Mesenchymal stem cell (in vitro differentiated cells and primary cell): ENCODE measurements at regions not wholly inside any gene's neighbourhood (a gene's known extent, or its start where the extent isn't known, plus 50 kb on each side); places are given as distances from the start of the nearest gene placed in this dataset.

ENCODE experiments used
- DNase-seq: peaks from one replicate; pipeline ENCODE4 v3.0.0-alpha.2; 2013
- H2AFZ ChIP-seq: one replicate; pipeline ENCODE4 v1.6.1; 2013; ENCODE audit warnings: low read depth, mild to moderate bottlenecking, control low read depth, inconsistent platforms, low read length, moderate library complexity
- H2AK5ac ChIP-seq: 2 replicates; pipeline ENCODE4 v1.6.1; 2013; ENCODE audit warnings: low read length, moderate library complexity, mild to moderate bottlenecking, inconsistent platforms; ENCODE audit not compliant: severe bottlenecking
- H2BK120ac ChIP-seq: one replicate; pipeline ENCODE4 v1.6.1; 2013; ENCODE audit warnings: low read depth, mild to moderate bottlenecking, inconsistent platforms, low read length, moderate library complexity
- H2BK12ac ChIP-seq, 2 experiments: one replicate each; pipeline ENCODE4 v1.6.1; 2013; ENCODE audit warnings: inconsistent platforms in 2 of 2, low read length in 2 of 2, mild to moderate bottlenecking in 2 of 2, moderate library complexity in 2 of 2, control low read depth in 1 of 2
- H2BK15ac ChIP-seq: one replicate; pipeline ENCODE4 v1.6.1; 2013; ENCODE audit warnings: mild to moderate bottlenecking, low read depth, inconsistent platforms; ENCODE audit not compliant: poor library complexity, severe bottlenecking
- H2BK5ac ChIP-seq: 2 replicates; pipeline ENCODE4 v1.6.1; 2013; ENCODE audit warnings: low read depth, mild to moderate bottlenecking, low read length, control low read depth, inconsistent platforms; ENCODE audit not compliant: poor library complexity, severe bottlenecking
- H3K14ac ChIP-seq, 2 experiments: one replicate each; pipeline ENCODE4 v1.6.1; 2013; ENCODE audit warnings: inconsistent platforms in 2 of 2, low read length in 2 of 2, control low read depth in 1 of 2, mild to moderate bottlenecking in 1 of 2, moderate library complexity in 1 of 2
- H3K18ac ChIP-seq, 2 experiments: one replicate each; pipeline ENCODE4 v1.6.1; 2013; ENCODE audit warnings: inconsistent platforms in 2 of 2, low read length in 2 of 2, control low read depth in 1 of 2, low read depth in 1 of 2, mild to moderate bottlenecking in 1 of 2
- H3K23ac ChIP-seq, 2 experiments: one replicate each; pipeline ENCODE4 v1.6.1; 2013; ENCODE audit warnings: inconsistent platforms in 2 of 2, low read length in 2 of 2, mild to moderate bottlenecking in 2 of 2, moderate library complexity in 2 of 2, control low read depth in 1 of 2
- H3K27ac ChIP-seq: 2 replicates; pipeline ENCODE4 v1.5.1; 2013; ENCODE audit warnings: mild to moderate bottlenecking, moderate library complexity, low read length, control low read depth, inconsistent platforms; ENCODE audit not compliant: poor library complexity, severe bottlenecking
- H3K27me3 ChIP-seq, 2 experiments: 2 replicates each; pipeline versions ENCODE4 v1.6.1 to v1.7.0; 2013; ENCODE audit warnings: low read length in 2 of 2, mild to moderate bottlenecking in 2 of 2, moderate library complexity in 2 of 2, control low read depth in 1 of 2, inconsistent platforms in 1 of 2; ENCODE audit not compliant: control insufficient read depth in 1 of 2, insufficient read depth in 1 of 2
- H3K36me3 ChIP-seq, 2 experiments: 2 replicates each; pipeline versions ENCODE4 v1.6.1 to v1.7.0; 2013; ENCODE audit warnings: low read length in 2 of 2, control low read depth in 1 of 2, inconsistent platforms in 1 of 2, low read depth in 1 of 2, mild to moderate bottlenecking in 1 of 2; ENCODE audit not compliant: insufficient read depth in 2 of 2, control insufficient read depth in 1 of 2
- H3K4ac ChIP-seq, 2 experiments: one replicate each; pipeline ENCODE4 v1.6.1; 2013; ENCODE audit warnings: inconsistent platforms in 2 of 2, low read length in 2 of 2, mild to moderate bottlenecking in 2 of 2, moderate library complexity in 2 of 2, control low read depth in 1 of 2, low read depth in 1 of 2
- H3K4me1 ChIP-seq: 2 replicates; pipeline ENCODE4 v1.6.1; 2013; ENCODE audit warnings: low read depth, low read length, control low read depth; ENCODE audit not compliant: control insufficient read depth, insufficient read depth
- H3K4me2 ChIP-seq: 2 replicates; pipeline ENCODE4 v1.6.1; 2013; ENCODE audit warnings: low read length, mild to moderate bottlenecking, inconsistent platforms; ENCODE audit not compliant: poor library complexity, severe bottlenecking
- H3K4me3 ChIP-seq, 2 experiments: 2 replicates each; pipeline versions ENCODE4 v1.5.1 to v1.7.0; 2013; ENCODE audit warnings: low read length in 2 of 2, mild to moderate bottlenecking in 2 of 2, control low read depth in 1 of 2, low read depth in 1 of 2; ENCODE audit not compliant: insufficient read depth in 1 of 2
- H3K79me1 ChIP-seq: replicated peaks from 2 replicates; pipeline ENCODE4 v1.6.1; 2013; ENCODE audit warnings: mild to moderate bottlenecking, control low read depth, low read length, inconsistent platforms; ENCODE audit not compliant: poor library complexity, severe bottlenecking
- H3K9ac ChIP-seq: 2 replicates; pipeline ENCODE4 v1.7.0; 2013; ENCODE audit warnings: mild to moderate bottlenecking, low read length, moderate library complexity
- H3K9me3 ChIP-seq: 2 replicates; pipeline ENCODE4 v1.7.0; 2013; ENCODE audit warnings: mild to moderate bottlenecking, low read length; ENCODE audit not compliant: control insufficient read depth
- H4K8ac ChIP-seq: one replicate; pipeline ENCODE4 v1.6.1; 2013; ENCODE audit warnings: inconsistent platforms, mild to moderate bottlenecking, low read length, moderate library complexity
- H4K91ac ChIP-seq: one replicate; pipeline ENCODE4 v1.6.1; 2013; ENCODE audit warnings: mild to moderate bottlenecking, low read length, inconsistent platforms
- WGBS: methylation state at CpG from one replicate; pipeline ENCODE4 v1.1.7; 2013; ENCODE audit warnings: mixed read lengths; 5-methylcytosine and 5-hydroxymethylcytosine counted together

DNA sequence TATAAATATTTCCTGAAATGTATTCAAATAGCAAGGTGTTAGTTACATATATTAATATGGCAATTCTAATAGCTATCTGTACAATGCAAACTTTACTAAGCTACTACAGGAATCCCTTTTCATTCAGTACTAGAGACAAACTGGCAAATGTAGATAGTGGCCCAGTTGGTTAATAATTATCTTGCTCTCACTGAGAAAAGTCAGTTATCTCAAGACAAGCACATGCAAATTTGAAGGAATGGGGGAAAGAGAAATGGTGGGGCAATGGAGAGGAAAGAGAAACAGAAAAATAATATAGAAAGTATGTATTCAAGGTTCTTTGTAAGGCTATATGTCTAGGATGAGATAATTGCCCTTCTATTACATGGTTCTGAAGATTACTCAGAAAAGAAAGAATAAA is 280.0 kb downstream of the FIGN start:
- Histone ChIP-seq H3K9me3 (no peaks in the 10 kb centered on the region), H4K91ac (no peak overlapping the region), H3K9ac (no peak overlapping the region), H3K23ac (no peak overlapping the region), H3K27me3 (no peaks in the 10 kb centered on the region), H3K14ac (no peak overlapping the region), H3K36me3 (no peaks in the 10 kb centered on the region), H2BK5ac (no peak overlapping the region), H3K18ac (no peak overlapping the region), H3K27ac (no peak overlapping the region), H2AFZ (no peak overlapping the region), H3K4me2 (no peak overlapping the region), H3K4me3 (no peak overlapping the region), H2BK15ac (no peak overlapping the region), H2BK12ac (no peak overlapping the region), H2AK5ac (no peak overlapping the region), H3K79me1 (no peaks in the 10 kb centered on the region), H3K4ac (no peak overlapping the region), H2BK120ac (no peak overlapping the region), H3K4me1 (no peaks in the 10 kb centered on the region), H4K8ac (no peak overlapping the region)
- no peak for DNase-seq

DNA sequence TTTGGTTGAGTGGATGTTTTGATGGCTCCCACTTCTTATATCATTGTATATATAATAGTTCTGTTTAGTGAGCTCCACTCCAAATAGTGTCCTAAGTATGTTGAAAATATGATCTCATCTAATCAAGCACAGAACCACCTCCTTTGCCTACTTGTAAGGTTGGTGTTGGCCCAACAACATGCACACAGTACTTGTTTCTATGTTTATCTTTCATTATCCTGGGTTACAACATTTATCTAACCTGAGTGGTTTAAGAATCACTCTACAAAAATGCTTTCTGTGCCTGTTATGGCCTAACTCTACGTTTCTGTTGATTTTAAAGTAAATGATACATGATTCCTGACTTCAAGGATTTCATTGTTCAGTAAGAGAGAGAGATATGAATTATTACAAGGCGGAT is 281.9 kb downstream of the FIGN start:
- no peak overlapping the region for H3K4ac ChIP-seq
- no peak overlapping the region for H3K4me2 ChIP-seq
- no peak overlapping the region for H3K4me3 ChIP-seq
- H3K18ac ChIP-seq, result no peak overlapping the region
- no peaks in the 10 kb centered on the region for H3K4me1 ChIP-seq
- no peaks in the 10 kb centered on the region for H3K27me3 ChIP-seq
- H3K9ac ChIP-seq, result no peak overlapping the region
- H2AFZ ChIP-seq, result no peak overlapping the region
- 85% methylated on average over 1 of the region's 2 CpGs for WGBS
- H2BK12ac ChIP-seq, result no peak overlapping the region
- H4K8ac ChIP-seq, result no peak overlapping the region
- H3K9me3 ChIP-seq, result no peaks in the 10 kb centered on the region
- no peaks in the 10 kb centered on the region for H3K36me3 ChIP-seq
- no peak overlapping the region for H2BK120ac ChIP-seq
- H4K91ac ChIP-seq, result no peak overlapping the region
- H3K27ac ChIP-seq, result no peak overlapping the region
- no peaks in the 10 kb centered on the region for H3K79me1 ChIP-seq
- no peak overlapping the region for H2AK5ac ChIP-seq
- peak; percentile 14 for DNase-seq
- no peak overlapping the region for H3K14ac ChIP-seq
- H2BK15ac ChIP-seq, result no peak overlapping the region
- H3K23ac ChIP-seq, result no peak overlapping the region
- no peak overlapping the region for H2BK5ac ChIP-seq

DNA sequence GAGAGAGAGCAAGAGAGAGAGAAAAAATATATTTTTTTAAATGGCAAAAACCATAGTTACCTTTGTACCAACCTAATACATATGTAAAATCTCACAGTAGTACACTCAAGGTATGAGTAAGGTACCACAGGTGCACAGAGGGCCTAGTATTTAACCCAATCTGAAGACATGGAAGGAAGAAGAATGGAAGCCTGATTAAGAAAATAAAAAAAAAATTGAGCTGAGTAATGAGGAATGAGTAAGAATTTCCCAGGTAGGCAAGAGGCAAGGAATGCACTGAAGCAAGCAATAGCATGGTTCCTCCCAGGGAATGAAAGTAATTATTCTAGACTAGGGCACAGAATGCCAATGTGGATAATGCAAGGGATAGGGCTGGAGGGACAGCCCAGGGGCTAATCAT is 294.2 kb downstream of the FIGN start:
- H4K8ac ChIP-seq, result no peak overlapping the region
- no peak overlapping the region for H2BK5ac ChIP-seq
- no peaks in the 10 kb centered on the region for H3K79me1 ChIP-seq
- no peaks in the 10 kb centered on the region for H3K4me1 ChIP-seq
- no peak overlapping the region for H3K27ac ChIP-seq
- DNase-seq, result no peak
- H3K4me3 ChIP-seq, result no peak overlapping the region
- H3K18ac ChIP-seq, result no peak overlapping the region
- H3K4me2 ChIP-seq, result no peak overlapping the region
- H2BK15ac ChIP-seq, result no peak overlapping the region
- no peak overlapping the region for H3K4ac ChIP-seq
- H2BK12ac ChIP-seq, result no peak overlapping the region
- H3K23ac ChIP-seq, result no peak overlapping the region
- H3K9me3 ChIP-seq, result no peaks in the 10 kb centered on the region
- no peak overlapping the region for H3K9ac ChIP-seq
- no peaks in the 10 kb centered on the region for H3K36me3 ChIP-seq
- no peak overlapping the region for H2AK5ac ChIP-seq
- H3K27me3 ChIP-seq, result no peaks in the 10 kb centered on the region
- no peak overlapping the region for H2BK120ac ChIP-seq
- H2AFZ ChIP-seq, result no peak overlapping the region
- H3K14ac ChIP-seq, result no peak overlapping the region
- no peak overlapping the region for H4K91ac ChIP-seq

DNA sequence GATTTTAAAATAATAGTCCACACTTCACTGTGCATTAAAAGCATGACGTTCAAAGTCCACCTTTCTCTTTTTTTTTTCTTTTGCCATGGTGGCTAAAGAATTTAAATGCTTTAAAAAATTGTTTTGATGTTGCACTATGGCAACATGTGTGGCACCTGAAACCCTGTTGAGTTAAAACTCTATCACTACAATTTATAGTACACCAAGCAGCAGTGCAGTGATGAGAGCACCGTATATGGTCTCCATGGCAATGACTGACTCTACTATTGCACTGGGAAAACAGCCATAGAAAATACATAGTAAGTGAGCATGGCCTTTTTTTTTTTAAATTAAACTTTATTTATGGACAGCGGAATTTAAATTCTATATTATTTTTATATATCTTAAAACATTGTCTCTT is 298.8 kb downstream of the FIGN start:
- no peak overlapping the region for H3K4me2 ChIP-seq
- no peak overlapping the region for H4K91ac ChIP-seq
- H2BK12ac ChIP-seq, result no peak overlapping the region
- no peak overlapping the region for H2AFZ ChIP-seq
- H3K9me3 ChIP-seq, result no peaks in the 10 kb centered on the region
- H2BK120ac ChIP-seq, result no peak overlapping the region
- no peak overlapping the region for H4K8ac ChIP-seq
- H3K4me3 ChIP-seq, result no peak overlapping the region
- H3K14ac ChIP-seq, result no peak overlapping the region
- H3K79me1 ChIP-seq, result no peaks in the 10 kb centered on the region
- no peaks in the 10 kb centered on the region for H3K36me3 ChIP-seq
- H2AK5ac ChIP-seq, result no peak overlapping the region
- WGBS, result no CpG with 5 or more reads among the region's 3 CpGs
- no peak overlapping the region for H3K4ac ChIP-seq
- DNase-seq, result no peak
- no peak overlapping the region for H2BK15ac ChIP-seq
- no peak overlapping the region for H2BK5ac ChIP-seq
- no peak overlapping the region for H3K9ac ChIP-seq
- H3K23ac ChIP-seq, result no peak overlapping the region
- no peaks in the 10 kb centered on the region for H3K27me3 ChIP-seq
- H3K27ac ChIP-seq, result no peak overlapping the region
- H3K18ac ChIP-seq, result no peak overlapping the region
- no peaks in the 10 kb centered on the region for H3K4me1 ChIP-seq
